ENCODE measurements at regions not wholly inside any gene's neighbourhood (a gene's known extent, or its start where the extent isn't known, plus 50 kb on each side); places are given as distances from the start of the nearest gene placed in this dataset.

DNA sequence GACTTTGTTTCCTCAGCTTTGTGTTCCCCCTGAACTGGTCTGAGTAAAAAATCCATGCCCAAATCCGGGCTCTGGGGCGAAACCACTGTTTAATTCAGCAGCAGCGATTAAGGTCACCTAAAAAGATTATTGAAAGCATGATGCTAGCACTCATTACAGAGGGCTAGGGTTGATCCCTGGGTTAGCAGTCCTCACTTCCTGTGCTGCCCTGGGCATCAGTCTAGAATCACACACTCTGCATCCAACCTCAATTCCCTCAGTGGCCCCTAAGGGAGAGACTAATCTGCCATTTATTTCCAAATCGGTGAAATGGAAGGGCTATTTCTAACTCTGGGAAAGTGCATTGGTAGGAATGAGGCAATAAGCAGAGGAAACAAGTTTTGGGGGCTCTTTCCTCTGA is 107.2 kb downstream of the BTG1 start:
- TF ChIP-seq GATA2 (IDR thresholded peaks at IDR 0.05; ENCODE audit: low read depth, low read length) (no peak), GATA3 (IDR thresholded peaks at IDR 0.05; ENCODE audit: low read depth, low read length) (no peak)
